GM12872 (cell line): ENCODE measurements at regions not wholly inside any gene's neighbourhood (a gene's known extent, or its start where the extent isn't known, plus 50 kb on each side); places are given as distances from the start of the nearest gene placed in this dataset.

Experiments used
- CTCF ChIP-seq: IDR thresholded peaks from 3 replicates; pipeline ENCODE4 v1.5.1; 2011; ENCODE audit warnings: low read depth, mild to moderate bottlenecking, low read length, moderate library complexity; ENCODE audit not compliant: insufficient read depth

- TF ChIP-seq CTCF, result no peak
Measured at GRCh38 chr15:23851921-23852320, 164.8 kb upstream of the NDN start.

GRCh38 chr15:23853286-23853685, 166.2 kb upstream of the NDN start:
- TF ChIP-seq CTCF, result no peak

- TF ChIP-seq CTCF, result no peak
Measured at GRCh38 chr15:23854203-23854911, 167.3 kb upstream of the NDN start.

- TF ChIP-seq CTCF, result no peak
Measured at GRCh38 chr15:23854912-23855659, 168.0 kb upstream of the NDN start.

- TF ChIP-seq CTCF, result no peak
Measured at GRCh38 chr15:23855947-23856346, 168.8 kb upstream of the NDN start.

GRCh38 chr15:23857028-23857641, 170.0 kb upstream of the NDN start:
- no peak for TF ChIP-seq CTCF

GRCh38 chr15:23859008-23859407, 171.9 kb upstream of the NDN start:
- TF ChIP-seq CTCF, result no peak
